DMS53 (cell line): ENCODE measurements at regions not wholly inside any gene's neighbourhood (a gene's known extent, or its start where the extent isn't known, plus 50 kb on each side); places are given as distances from the start of the nearest gene placed in this dataset.
A peak's percentile ranks its signal among the peaks of the same experiment; 100 is the strongest.
"Not testable (repeated sequence)": the region's sequence is repeated elsewhere in the genome, so short reads cannot be mapped to it uniquely, and the experiment has no call there.

Source experiments
- DNase-seq: peaks from one replicate; lab custom pipeline; 2025; lab: John Stamatoyannopoulos, UW

- no peak for DNase-seq
Measured at GRCh38 chr16:31702796-31703195, 170.8 kb upstream of the ZNF267 start.

- DNase-seq, result no peak
Measured at GRCh38 chr16:31703526-31704128, 170.0 kb upstream of the ZNF267 start.

DNA sequence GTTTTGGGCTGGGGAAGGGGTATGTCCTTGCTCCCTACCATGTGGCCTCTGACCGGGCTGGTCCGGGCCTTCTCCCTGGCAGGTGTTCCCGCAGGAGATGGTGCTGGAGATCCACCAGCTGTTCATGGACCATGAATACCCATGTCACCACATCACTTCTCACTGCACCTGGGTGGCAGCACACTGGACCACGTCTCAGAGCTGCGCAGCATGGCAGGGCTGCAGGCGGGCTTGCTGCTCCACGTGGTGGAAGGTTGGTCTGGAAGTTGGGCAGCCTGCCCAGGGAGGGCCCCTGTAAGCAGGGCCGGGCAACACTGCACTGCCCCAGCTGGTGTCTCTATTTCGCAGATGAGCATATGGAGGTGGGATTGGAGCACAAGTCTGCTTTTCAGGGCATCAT, 169.5 kb upstream of the ZNF267 start:
- no peak for DNase-seq

GRCh38 chr16:31705371-31705770, 168.2 kb upstream of the ZNF267 start:
- no peak for DNase-seq

GRCh38 chr16:31706318-31706717, 167.3 kb upstream of the ZNF267 start:
- no peak for DNase-seq

DNA sequence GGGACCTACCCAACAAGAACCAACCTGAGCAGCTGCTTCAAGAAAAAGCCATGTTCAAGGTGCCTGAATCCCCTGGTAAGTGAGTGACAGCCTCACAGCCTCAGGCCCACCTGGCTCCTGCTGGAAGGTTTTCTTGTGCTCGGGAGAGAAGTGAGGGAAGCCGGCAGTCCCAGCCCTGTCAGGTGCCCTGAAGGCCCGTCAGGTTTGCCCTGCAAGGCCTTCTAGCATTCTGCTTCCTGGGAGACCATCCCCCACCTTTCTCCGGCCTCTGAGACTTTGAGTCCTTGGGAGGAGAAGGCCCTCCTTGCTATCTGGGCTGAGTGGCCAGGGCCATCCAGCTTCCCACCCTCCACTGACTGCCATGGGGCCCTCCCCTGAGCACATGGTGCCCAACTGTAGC, 166.7 kb upstream of the ZNF267 start:
- no peak for DNase-seq

- no peak for DNase-seq
Measured at GRCh38 chr16:31707743-31708335, 165.8 kb upstream of the ZNF267 start.

DNA sequence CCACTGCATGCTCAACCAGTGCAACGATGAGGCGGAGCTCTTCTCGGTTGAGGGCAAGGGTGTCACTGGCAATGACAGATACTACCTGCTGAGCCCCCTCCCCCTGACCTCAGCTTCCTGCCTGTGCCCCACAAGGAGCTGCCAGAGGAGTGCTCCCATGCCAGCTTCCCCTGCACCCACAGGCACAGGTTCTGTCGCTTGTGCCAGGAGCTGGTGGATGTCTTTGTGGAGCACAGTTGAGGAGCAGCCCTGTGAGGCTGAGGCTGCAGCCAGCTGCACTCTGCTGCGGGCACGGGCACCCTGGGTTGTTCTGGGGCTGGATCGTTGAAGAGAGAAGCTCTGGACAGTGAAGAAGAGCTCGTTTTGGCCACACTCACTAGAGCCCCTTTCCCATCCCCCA, 165.3 kb upstream of the ZNF267 start:
- no peak for DNase-seq

DNA sequence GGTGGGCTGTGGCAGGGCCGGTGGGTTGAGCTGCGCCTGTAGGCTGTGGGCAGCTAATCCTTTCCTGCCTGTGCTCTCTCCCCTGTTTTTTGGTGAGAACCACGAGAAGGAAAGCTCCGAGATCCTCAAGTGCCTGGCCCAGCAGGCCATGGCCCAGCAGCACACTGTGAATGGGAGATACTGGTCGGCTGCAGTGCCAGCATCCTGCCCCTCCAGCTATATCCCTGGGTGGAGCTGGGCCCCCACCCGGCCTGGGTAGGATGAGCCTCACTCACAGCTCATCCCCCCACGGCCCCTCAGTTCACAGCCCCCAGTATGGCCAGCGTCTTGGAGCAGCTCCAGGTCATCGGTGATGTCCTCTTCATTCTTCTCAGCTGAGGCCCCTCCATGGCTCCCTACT, 164.4 kb upstream of the ZNF267 start:
- no peak for DNase-seq

DNA sequence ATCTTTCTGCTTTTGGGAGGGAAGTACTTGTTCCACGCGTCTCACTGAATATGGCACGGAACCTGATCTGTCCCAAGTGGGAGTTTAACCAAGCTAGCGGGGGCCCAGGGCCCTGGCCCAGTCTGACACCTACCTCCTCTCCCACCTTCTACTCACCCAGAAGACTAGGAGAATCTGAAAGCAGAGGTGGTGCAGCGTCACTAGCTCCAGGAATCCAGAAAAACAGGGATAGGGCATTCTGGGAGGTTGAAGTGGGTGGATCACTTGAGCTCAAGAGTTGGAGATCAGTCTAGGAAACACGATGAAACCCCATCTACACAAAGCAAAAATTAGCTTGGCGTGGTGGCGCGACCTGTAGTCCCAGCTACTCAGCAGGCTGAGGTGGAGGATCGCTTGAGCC, 163.5 kb upstream of the ZNF267 start:
- DNase-seq, result peak; percentile 25

- DNase-seq, result no peak
Measured at GRCh38 chr16:31710880-31711279, 162.7 kb upstream of the ZNF267 start.

GRCh38 chr16:31711344-31711845, 162.2 kb upstream of the ZNF267 start:
- DNase-seq, result no peak

GRCh38 chr16:31712064-31712540, 161.5 kb upstream of the ZNF267 start:
- DNase-seq, result no peak

DNA sequence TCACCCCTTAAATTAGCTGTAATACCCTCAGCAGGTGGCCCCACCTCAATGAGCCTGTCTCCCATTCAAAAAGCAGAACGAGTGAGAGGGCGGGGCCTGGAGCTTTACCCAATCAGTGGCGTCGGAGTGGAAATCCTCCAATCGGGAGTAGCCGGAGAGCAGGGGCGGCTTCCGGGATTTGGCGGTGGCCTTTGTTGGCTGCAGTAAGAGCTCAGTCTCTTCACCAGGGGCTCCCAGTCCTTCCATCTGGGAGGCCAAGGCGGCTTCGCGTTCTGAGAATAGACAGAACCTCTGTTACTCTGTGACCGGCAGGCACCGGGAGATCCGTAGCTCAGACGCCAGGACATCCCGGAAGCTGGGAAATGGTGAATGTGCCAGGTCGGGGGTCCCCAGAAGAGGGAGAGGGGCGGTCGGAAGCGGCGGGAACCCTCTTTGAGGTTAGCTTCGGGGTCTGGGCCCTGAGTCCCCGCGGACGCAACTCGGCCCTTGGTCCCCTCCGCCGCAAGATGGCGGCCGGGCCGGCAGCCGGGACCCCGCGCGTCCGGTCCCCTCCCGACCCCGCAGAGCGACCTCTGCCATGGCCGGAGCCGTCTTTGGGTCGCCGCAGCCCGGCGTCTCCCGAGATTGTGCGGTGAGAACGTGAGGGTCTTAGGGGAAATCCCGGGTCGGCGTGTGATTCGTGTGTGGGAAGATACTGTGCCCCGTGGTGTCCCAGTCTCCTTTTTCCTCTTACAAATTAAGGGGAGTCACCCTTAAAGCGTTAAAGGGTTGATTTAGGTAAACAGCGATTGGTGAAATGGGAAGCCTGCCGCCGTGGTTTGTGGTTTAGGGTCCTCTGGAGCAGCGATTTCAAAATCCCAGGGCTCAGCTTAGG, 160.3 kb upstream of the ZNF267 start:
- peak; percentile 93 for DNase-seq

DNA sequence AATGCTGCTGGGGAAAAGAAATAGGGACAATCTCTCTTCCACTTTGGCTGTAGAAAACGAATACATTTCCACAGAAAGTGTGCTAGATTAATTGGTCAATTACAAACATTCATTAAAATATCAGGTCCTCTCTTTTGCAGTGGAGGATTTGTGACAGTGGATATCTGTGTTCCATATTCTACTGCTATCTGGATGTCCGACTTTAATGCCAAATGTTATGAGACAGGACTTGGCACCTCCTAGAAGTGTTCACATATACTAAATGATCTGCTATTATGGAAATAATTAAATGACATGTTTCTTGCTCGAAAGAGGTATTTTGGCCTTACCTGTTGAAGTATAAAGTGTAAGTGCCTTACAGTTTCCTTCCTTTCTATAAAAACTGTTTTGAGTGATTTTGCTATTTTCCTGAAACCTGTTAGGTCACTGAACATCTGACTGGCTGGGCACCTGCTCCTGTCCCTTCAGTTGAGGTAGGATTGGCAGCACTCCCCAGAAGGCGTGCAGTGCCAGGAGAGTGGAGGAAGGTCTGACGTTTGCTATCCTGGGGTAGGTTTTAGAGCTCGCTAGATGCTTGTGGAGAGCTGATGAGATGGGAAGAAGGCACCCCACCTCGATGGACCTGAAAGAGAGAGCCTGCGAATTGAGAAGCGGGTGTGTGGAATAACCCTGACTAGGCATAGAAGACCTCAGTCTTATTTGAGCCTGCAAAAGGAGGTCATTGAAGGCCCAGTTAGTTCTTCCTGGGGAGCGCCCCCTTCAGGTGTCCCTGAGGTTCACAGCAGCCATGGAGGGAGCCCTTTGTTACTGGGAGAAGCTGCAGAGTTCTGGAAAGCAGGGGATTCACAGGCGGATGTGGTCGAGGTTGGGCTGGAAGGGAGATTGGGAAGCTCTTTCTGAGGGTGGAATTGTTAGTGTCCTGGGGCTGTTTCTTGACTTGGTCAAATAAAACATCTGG, 159.4 kb upstream of the ZNF267 start:
- peak; percentile 16 for DNase-seq

GRCh38 chr16:31714903-31715504, 158.6 kb upstream of the ZNF267 start:
- no peak for DNase-seq

DNA sequence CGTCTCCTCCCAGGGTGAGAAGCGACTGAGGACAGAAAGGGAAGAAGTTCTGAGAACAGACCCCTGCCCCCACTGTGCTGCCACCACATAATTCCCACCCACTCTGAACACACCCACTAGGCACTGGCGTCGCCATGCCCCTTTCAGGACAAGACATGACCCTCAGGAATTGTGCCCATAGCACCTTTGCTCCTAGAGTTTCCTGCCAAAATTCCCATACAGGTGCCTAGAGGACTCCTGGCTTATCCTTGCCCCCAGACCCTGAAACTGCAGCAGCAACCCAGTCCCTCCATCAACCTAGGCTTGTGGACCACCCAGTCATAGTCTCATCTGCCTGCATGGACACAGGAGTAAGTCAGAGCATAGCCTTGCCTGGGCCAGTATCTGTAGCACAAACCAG, 157.7 kb upstream of the ZNF267 start:
- no peak for DNase-seq

DNA sequence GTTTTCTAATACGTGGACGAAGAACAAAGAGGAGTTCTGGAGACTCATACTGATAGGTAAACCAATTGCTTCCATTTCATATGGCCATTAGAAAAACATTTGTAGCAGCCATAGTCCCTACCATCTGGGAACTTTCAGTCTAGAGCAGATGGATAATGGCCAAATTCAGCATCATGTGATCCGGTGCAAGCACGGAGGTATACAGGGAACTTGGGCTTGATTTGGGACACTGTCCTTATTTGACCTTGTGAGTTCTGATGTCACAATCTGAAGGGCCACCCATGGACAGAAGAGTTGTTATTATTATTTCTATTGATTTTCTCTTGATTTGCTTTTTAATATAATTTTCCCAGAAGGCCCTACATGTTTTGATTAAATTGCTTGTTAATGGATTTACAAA, 154.6 kb upstream of the ZNF267 start:
- no peak for DNase-seq

GRCh38 chr16:31727553-31727952, 146.1 kb upstream of the ZNF267 start:
- no peak for DNase-seq

- no peak for DNase-seq
Measured at GRCh38 chr16:31734265-31734664, 139.3 kb upstream of the ZNF267 start.

DNA sequence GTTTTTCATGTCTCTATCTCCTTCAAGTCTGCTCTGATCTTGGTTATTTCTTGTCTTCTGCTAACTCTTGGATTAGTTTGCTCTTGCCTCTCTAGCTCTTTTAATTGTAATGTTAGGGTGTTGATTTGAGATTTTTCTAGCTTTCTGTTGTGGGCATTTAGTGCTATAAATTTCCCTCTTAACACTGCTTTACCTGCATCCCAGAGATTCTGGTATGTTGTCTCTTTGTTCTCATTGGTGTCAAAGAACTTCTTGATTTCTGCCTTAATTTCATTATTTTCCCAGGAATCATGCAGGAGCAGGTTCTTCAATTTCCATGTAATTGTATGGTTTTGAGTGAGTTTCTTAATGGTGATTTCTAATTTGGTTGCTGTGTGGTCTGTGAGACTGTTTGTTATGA, 128.5 kb upstream of the ZNF267 start:
- not testable (repeated sequence) for DNase-seq
